MM.1S (cell line): ENCODE measurements at regions not wholly inside any gene's neighbourhood (a gene's known extent, or its start where the extent isn't known, plus 50 kb on each side); places are given as distances from the start of the nearest gene placed in this dataset.

Experiments used
- EZH2 ChIP-seq: fragments of 300-600 bp; sonication (generic); optimal IDR thresholded peaks from 2 replicates; pipeline ENCODE3; 2017; ENCODE audit warnings: low read depth, mild to moderate bottlenecking, antibody characterized with exemption, low read length, mixed read lengths
- TF ChIP-seq, protein P1 (sequence below): fragments of 300-600 bp; sonication (generic); IDR thresholded peaks from 2 replicates; pipeline ENCODE4 v1.5.1; 2016; ENCODE audit warnings: antibody characterized with exemption, low read length, mixed read lengths

DNA sequence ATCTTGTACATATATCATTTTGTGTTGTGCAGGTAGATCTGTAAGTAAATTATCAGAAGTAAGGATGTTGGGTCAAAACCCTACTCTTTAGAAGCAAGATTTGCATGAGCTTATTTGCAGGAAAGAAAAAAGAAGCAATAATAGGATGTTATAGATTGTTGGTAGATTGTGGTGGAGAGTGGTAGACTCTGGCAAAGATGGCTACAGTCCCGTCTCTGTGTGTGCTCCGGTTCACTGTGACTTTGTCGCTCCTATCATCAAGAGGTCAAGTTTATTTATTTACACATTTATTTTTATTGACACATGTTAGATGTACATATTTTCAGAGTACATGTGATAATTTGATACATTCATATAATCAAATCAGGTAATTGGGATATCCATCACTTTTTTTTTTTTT lies 81.0 kb upstream of the NDUFV2 start:
- no peak for TF ChIP-seq EZH2
- TF ChIP-seq, protein P1, sequence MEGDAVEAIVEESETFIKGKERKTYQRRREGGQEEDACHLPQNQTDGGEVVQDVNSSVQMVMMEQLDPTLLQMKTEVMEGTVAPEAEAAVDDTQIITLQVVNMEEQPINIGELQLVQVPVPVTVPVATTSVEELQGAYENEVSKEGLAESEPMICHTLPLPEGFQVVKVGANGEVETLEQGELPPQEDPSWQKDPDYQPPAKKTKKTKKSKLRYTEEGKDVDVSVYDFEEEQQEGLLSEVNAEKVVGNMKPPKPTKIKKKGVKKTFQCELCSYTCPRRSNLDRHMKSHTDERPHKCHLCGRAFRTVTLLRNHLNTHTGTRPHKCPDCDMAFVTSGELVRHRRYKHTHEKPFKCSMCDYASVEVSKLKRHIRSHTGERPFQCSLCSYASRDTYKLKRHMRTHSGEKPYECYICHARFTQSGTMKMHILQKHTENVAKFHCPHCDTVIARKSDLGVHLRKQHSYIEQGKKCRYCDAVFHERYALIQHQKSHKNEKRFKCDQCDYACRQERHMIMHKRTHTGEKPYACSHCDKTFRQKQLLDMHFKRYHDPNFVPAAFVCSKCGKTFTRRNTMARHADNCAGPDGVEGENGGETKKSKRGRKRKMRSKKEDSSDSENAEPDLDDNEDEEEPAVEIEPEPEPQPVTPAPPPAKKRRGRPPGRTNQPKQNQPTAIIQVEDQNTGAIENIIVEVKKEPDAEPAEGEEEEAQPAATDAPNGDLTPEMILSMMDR, result no peak
